Inflammatory macrophage treated with lipopolysaccharide for 4 hours (primary cell): ENCODE measurements at regions not wholly inside any gene's neighbourhood (a gene's known extent, or its start where the extent isn't known, plus 50 kb on each side); places are given as distances from the start of the nearest gene placed in this dataset.
"Not testable (repeated sequence)": the region's sequence is repeated elsewhere in the genome, so short reads cannot be mapped to it uniquely, and the experiment has no call there.

ENCODE experiments used
- DNase-seq: peaks from one replicate; pipeline ENCODE4 v3.0.0-alpha.2; 2020

DNA sequence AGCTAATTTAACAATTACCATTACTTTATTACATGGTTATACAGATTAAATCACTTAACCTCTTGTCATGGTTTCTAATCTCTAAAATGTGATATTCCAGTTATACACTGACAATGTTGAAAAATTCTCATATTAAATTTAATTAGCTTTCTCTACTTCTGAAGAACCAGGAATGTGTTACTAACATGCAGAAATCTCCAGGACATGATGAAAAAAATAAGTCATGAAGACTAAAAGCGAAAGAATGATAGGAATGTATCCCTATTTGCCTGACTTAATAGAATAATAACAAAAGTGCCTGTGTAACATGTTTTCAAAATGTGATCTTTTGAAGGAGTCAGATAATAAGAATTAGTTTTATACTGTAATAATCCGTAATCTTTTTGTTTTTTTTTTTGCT lies 2823.7 kb upstream of the PCDH20 start:
- no peak for DNase-seq

GRCh38 chr13:64234255-64234654 lies 2818.6 kb upstream of the PCDH20 start:
- no peak for DNase-seq

DNA sequence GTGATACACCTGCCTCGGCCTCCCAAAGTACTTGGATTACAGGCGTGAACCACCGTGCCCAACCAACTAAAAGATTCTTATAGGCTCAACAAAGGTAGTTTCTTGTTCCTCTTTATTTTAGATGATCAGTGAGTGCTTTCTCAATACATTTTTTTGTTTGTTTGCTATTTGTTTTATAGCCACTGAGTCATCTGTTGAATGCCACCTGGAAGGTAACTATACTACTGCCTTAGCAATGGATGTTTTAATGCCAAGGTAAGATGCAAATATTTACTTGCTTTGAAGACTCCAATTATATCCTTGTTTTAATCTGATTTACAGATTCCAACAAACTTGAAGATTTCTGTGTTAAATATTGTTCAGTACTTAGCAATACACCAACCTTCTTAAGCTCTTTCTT lies 2807.4 kb upstream of the PCDH20 start:
- no peak for DNase-seq

DNA sequence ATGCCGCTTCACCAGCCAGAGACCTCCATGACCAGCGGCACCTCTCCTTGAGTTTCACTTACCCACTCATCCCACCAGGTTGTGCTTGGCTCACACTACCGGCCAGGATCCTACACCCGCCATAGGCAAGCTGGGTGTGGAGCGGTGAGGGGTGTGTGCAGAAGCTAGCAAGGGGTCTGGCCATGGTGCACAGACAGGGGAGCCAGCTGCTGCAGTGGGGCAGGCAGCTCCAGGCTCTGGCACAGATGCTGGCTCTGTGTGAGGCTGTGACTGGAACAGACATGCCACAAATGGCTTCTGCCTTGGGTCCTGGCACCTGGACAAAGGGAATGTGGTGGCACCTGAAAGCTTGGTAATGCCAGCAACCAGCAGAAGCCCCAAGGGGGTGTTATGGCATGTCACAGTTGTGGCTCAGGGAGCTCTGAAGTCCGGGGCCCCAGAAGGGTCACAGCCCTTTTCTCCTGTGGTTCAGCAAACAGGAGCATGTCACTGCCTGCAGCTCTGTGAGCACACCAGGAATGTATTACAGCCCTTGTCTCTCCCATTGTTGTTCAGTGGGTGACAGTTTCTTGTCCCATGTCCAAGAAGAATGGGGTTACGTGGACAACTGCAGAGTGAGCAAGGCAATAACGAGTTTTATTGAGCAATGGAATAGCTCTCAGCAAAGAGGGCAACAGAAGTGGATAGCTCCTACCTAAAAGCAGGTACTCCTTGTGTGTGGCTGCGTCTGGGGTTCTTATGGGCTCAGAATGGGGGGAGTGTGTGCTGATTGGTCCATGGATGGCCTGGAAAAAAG lies 2791.0 kb upstream of the PCDH20 start:
- DNase-seq = no peak

- no peak for DNase-seq
Observed at GRCh38 chr13:64202517-64202916, 2786.9 kb upstream of the PCDH20 start.

- no peak for DNase-seq
Observed at GRCh38 chr13:64197232-64197631, 2781.6 kb upstream of the PCDH20 start.

DNA sequence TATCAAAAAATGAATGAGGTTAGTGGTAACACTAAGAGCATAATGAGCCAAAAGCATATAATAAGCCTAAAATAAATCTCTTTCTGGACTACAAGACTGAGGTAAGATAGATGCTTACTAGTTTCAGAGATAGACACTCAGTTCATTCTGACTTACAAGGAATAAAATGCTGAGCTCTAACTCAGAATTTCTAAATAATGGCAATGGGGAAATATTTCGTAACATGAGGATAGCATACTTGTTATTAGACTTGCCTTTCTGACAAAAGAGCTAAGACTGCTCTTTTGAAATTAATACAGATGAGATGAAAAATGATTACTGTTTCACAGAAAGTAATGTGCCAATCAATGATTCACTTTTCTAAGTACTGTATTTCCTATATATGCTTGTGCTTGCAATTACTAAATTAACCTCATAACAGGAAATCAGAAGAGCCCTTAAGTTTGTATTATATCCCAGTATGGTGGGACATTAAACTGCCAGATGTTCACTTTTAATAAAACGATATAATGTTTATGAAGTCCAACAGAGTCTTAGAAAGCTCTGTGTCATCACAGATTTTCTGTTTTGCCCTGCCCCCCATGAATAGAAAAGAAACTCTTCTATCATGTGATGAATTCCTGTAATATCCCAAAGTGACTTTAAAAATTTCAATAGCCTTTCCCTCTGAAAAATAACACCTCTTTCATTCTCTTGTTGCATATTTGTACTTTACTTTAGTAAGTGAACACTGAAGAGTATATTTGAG lies 2771.0 kb upstream of the PCDH20 start:
- no peak for DNase-seq

- DNase-seq = no peak
Observed at GRCh38 chr13:64186071-64186470, 2770.4 kb upstream of the PCDH20 start.

DNA sequence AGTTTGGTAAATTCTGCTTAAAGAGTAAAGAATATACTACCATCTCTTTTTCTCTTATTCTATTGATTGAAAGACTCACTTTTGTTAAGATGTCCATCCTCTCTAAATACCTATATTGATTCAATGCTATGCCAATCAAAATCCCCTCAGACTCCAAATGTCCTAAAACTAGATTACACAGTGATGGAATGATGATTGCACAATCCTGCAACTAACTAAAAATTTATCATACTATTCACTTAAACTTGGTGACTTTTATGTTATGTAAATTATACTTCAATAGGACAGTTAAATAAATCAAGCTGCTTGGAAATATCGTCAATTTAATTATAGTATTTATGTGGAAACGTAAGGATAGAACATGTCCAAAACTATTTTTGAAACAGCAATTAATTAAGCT lies 2765.1 kb upstream of the PCDH20 start:
- no peak for DNase-seq

DNA sequence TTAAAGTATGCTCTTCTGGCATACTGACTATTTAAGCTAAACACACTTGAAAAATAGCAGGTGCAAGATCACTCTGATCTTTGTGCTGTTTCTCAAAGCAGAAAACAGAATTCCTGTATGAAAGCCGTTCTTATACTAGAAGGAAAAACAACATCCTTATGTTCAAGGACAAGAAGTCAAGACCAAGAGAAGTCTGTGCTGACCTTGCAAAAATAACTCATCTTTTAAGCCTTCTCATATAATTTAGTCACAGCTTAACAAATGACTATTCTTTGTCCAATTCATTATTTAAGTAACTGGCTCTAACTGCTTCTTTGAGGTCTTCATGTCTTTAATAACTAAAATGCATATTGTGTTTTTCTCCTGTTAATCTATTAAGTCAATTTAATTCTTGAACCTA lies 2750.2 kb upstream of the PCDH20 start:
- no peak for DNase-seq

- DNase-seq = no peak
Observed at GRCh38 chr13:64164435-64164834, 2748.8 kb upstream of the PCDH20 start.

- DNase-seq = no peak
Observed at GRCh38 chr13:64160479-64160878, 2744.8 kb upstream of the PCDH20 start.

GRCh38 chr13:64158908-64159307 lies 2743.3 kb upstream of the PCDH20 start:
- no peak for DNase-seq

DNA sequence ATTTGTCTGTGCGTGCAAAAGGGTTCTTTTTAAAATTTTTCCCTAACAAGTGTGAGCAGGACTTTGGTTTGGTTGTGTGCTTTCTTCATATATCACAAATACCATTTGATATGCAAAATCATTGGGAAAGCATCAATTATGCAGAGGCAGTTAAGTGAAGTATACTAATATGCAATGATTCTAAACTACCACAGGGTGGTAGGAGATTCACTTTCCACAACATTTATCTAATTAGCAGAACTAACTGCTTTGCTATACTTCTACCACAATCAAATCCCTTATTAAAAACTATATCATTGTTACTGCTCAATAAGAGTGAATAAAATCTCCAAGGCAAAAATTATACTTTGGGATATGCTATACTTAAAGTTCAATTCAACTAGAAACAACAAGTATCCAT lies 2738.9 kb upstream of the PCDH20 start:
- no peak for DNase-seq

- no peak for DNase-seq
Observed at GRCh38 chr13:64130600-64130999, 2715.0 kb upstream of the PCDH20 start.

GRCh38 chr13:64130171-64130570 lies 2714.5 kb upstream of the PCDH20 start:
- DNase-seq = no peak

GRCh38 chr13:64127856-64128255 lies 2712.2 kb upstream of the PCDH20 start:
- DNase-seq = no peak

- DNase-seq = no peak
Observed at GRCh38 chr13:64127192-64127591, 2711.5 kb upstream of the PCDH20 start.

- not testable (repeated sequence) for DNase-seq
Observed at GRCh38 chr13:64121023-64121709, 2705.5 kb upstream of the PCDH20 start.

DNA sequence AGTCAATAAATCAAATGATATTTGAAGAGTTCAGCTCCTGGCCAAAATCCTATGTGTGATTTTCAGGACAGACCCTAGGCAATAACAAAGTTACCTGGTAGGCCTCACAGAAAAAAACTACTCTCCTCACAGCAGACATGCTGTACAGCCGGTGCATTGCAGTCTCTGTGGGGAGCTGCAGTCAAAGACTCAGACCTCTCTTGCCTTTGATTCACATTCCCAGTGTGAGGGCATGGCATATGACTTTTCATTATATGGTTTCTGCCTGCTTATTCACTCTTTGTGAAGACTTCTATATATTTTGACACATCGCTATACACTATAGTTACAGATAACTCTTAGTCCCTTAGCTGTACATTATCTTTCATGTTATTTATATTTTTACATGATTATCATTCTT lies 2684.3 kb upstream of the PCDH20 start:
- DNase-seq = no peak

DNA sequence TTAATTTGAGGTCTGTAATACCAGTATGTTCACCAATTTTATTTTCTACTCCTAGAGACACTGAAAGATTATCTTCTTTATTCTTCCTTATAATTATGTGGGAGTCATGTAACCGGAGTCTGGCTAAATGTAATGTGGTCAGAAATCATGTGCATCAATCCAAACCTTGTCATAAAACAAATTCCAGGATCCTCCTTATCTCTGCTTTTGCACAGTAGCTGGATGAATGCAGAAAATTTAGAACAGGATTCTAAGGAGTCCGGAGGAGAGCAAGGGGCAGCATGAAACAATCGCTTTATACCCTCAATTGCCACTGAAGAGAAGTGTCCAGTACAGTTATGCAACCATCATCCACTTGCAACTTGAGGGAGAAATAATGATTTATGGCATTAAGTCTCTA lies 2674.7 kb upstream of the PCDH20 start:
- no peak for DNase-seq

GRCh38 chr13:64088491-64088890 lies 2672.8 kb upstream of the PCDH20 start:
- DNase-seq = no peak

DNA sequence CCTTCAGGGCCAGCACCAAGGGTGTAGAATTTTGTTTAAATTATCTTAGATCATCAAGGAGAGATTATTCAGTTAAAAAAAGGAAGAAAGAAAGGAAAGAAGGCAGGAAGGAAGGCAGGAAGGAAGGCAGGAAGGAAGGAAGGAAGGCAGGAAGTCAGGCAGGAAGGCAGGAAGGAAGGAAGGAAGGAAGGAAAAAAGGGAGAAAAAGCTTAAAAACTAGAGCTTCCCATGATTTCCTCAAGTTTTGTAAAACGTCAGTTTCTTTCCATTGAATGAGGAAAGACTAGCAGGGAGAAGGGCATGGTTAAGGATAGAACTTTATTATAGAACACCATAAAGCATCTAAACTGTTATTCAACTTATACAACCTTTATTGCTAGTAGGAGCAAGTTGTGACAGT lies 2672.0 kb upstream of the PCDH20 start:
- no peak for DNase-seq

GRCh38 chr13:64083811-64084210 lies 2668.2 kb upstream of the PCDH20 start:
- no peak for DNase-seq
